Activated B cell treated with CpG ODN at 0.5 μM for 24 hours (primary cell): ENCODE measurements at regions not wholly inside any gene's neighbourhood (a gene's known extent, or its start where the extent isn't known, plus 50 kb on each side); places are given as distances from the start of the nearest gene placed in this dataset.

Source experiments
- ATAC-seq: fragments of 200-7000 bp; cut with Tn5 transposase; one replicate; pipeline ENCODE4 v1.10.0; 2021; ENCODE audit warnings: low read depth, mild to moderate bottlenecking, moderate library complexity
- CTCF ChIA-PET: fragments of 350-600 bp; sonication (Branson Sonifier 250); formaldehyde crosslinking; loops from one replicate; lab custom pipeline; 2021; ENCODE audit warnings: antibody characterized with exemption; lab: Charles Lee
- POLR2A ChIA-PET: fragments of 350-600 bp; sonication (Branson Sonifier 250); formaldehyde crosslinking; loops from one replicate; lab custom pipeline; 2021; ENCODE audit warnings: antibody characterized with exemption; lab: Charles Lee
- DNase-seq: peaks from one replicate; pipeline ENCODE4 v3.0.0; 2022
- H3K27ac Mint-ChIP-seq: one replicate; pipeline ENCODE4 v1.8.0; 2020; ENCODE audit warnings: mixed read lengths
- H3K27me3 Mint-ChIP-seq: one replicate; pipeline ENCODE4 v1.8.0; 2021; ENCODE audit warnings: mixed read lengths
- H3K36me3 Mint-ChIP-seq: one replicate; pipeline ENCODE4 v1.8.0; 2021; ENCODE audit warnings: low read depth, mixed read lengths
- H3K4me1 Mint-ChIP-seq: one replicate; pipeline ENCODE4 v1.8.0; 2021; ENCODE audit warnings: mixed read lengths
- H3K4me3 Mint-ChIP-seq: one replicate; pipeline ENCODE4 v1.8.0; 2020; ENCODE audit warnings: mild to moderate bottlenecking, mixed read lengths
- H3K9me3 Mint-ChIP-seq: one replicate; pipeline ENCODE4 v1.8.0; 2020; ENCODE audit warnings: mixed read lengths
- CTCF ChIP-seq: fragments of 200-600 bp; IDR thresholded peaks from one replicate; pipeline ENCODE4 v1.8.0; 2022; ENCODE audit warnings: antibody characterized with exemption, mild to moderate bottlenecking
- intact Hi-C: fragments of 100-400 bp; cut with micrococcal nuclease; formaldehyde crosslinking; loops from one replicate; pipeline ENCODE4 v1.15.1; 2024

GRCh38 chr16:88327561-88328312 lies 55.0 kb upstream of the ZNF469 start:
- Mint-ChIP-seq H3K36me3 (no peaks in the 10 kb centered on the region), H3K27me3 (no peaks in the 10 kb centered on the region), H3K4me1 (no peaks in the 10 kb centered on the region), H3K4me3 (no peak overlapping the region), H3K9me3 (no peaks in the 10 kb centered on the region), H3K27ac (no peak overlapping the region)
- no peak for ATAC-seq
- no peak for TF ChIP-seq CTCF
- intact Hi-C loops: no loop called here
- CTCF ChIA-PET: no interaction called here
- POLR2A ChIA-PET: no interaction called here
- no peak for DNase-seq

GRCh38 chr16:88328313-88328980 lies 54.3 kb upstream of the ZNF469 start:
- ChIA-PET POLR2A (no interaction called here), CTCF (no interaction called here)
- H3K36me3 Mint-ChIP-seq: no peaks in the 10 kb centered on the region
- no peaks in the 10 kb centered on the region for H3K9me3 Mint-ChIP-seq
- H3K27me3 Mint-ChIP-seq: peaks cover under 1% of the 10 kb centered on the region
- H3K27ac Mint-ChIP-seq: no peak overlapping the region
- DNase-seq (no peak), ATAC-seq (no peak)
- peaks cover under 1% of the 10 kb centered on the region for H3K4me1 Mint-ChIP-seq
- intact Hi-C loops: no loop called here
- TF ChIP-seq CTCF: no peak
- H3K4me3 Mint-ChIP-seq: no peak overlapping the region

GRCh38 chr16:88329726-88330700 lies 52.7 kb upstream of the ZNF469 start:
- H3K4me1 Mint-ChIP-seq: peaks cover 4% of the 10 kb centered on the region
- DNase-seq: no peak
- CTCF ChIA-PET: no interaction called here
- POLR2A ChIA-PET: interaction anchor here (0.6 kb wide), 1 partner anchor 1497 kb away, joined by 4 read pairs; no protein-coding TSS in a partner anchor
- no peak for TF ChIP-seq CTCF
- intact Hi-C loops: no loop called here
- no peak overlapping the region for H3K27ac Mint-ChIP-seq
- H3K36me3 Mint-ChIP-seq: no peaks in the 10 kb centered on the region
- H3K27me3 Mint-ChIP-seq: peaks cover 9% of the 10 kb centered on the region
- ATAC-seq: no peak
- no peaks in the 10 kb centered on the region for H3K9me3 Mint-ChIP-seq
- no peak overlapping the region for H3K4me3 Mint-ChIP-seq

- DNase-seq: no peak
Observed at GRCh38 chr16:88330971-88331890, 51.5 kb upstream of the ZNF469 start.

More at GRCh38 chr16:88330971-88331890, 51.5 kb upstream of the ZNF469 start:
- Mint-ChIP-seq H3K4me3 (no peak overlapping the region), H3K36me3 (no peaks in the 10 kb centered on the region), H3K27ac (no peak overlapping the region), H3K4me1 (peaks cover 4% of the 10 kb centered on the region), H3K9me3 (no peaks in the 10 kb centered on the region), H3K27me3 (peaks cover 9% of the 10 kb centered on the region)
- ChIA-PET CTCF (no interaction called here), POLR2A (no interaction called here)
- TF ChIP-seq CTCF: no peak
- intact Hi-C loops: no loop called here
- ATAC-seq: no peak
